PC-3 (cell line): ENCODE measurements at regions not wholly inside any gene's neighbourhood (a gene's known extent, or its start where the extent isn't known, plus 50 kb on each side); places are given as distances from the start of the nearest gene placed in this dataset.

Experiments used
- CTCF ChIP-seq: fragments of 300-600 bp; sonication (generic); conservative IDR thresholded peaks from 2 replicates; pipeline ENCODE4 v1.5.1; 2017; ENCODE audit warnings: antibody characterized with exemption, low read depth, mild to moderate bottlenecking, low read length
- EZH2 ChIP-seq: fragments of 300-600 bp; sonication (generic); IDR thresholded peaks from one replicate; pipeline ENCODE4 v1.6.1; 2017; ENCODE audit warnings: antibody characterized with exemption, mild to moderate bottlenecking, low read length; ENCODE audit not compliant: unreplicated experiment

DNA sequence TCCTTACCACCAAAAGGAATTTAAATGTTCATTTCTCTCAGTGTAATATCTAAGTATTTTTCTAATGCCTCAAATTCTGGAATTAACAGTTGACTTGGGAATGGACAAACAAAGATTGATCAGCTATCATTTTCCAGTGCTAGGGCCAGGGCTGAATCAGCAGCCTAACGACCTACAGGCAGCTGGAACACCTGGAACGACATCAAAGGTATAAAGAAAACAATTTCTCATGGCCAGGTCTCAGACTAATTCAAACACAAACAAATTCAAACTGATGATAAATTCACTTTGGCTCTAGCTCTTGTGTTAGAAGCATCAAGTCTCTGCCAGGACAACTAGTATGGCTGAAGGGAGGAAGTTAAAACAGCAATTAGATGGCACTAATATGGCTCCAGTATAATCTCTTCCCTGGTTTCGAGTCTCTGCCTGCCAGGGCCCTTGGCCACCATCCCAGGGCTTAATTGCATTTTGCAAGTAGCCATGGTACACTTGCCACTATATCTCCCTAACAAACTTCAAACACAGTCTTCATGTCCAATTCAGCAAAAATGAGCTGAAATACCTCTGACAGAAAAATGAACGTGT lies 70.2 kb upstream of the FSHR start:
- no peak for TF ChIP-seq CTCF
- TF ChIP-seq EZH2 = no peak
